Thoracic aorta (tissue), 2 donors: ENCODE measurements at regions not wholly inside any gene's neighbourhood (a gene's known extent, or its start where the extent isn't known, plus 50 kb on each side); places are given as distances from the start of the nearest gene placed in this dataset.

ENCODE experiments used
- ATAC-seq: fragments of 150-250 bp; one replicate; pipeline ENCODE4 v1.8.0; 2017; ENCODE audit warnings: low read depth; ENCODE audit not compliant: insufficient number of reproducible peaks, low FRiP score
- DNase-seq: peaks from one replicate; pipeline ENCODE4 v3.0.0-alpha.2; 2020; ENCODE audit warnings: low spot score
- H3K27ac ChIP-seq, 2 donors: fragments of 200-600 bp; sonication (generic); 1 replicate in 1 of 2; 2 replicates in 1 of 2; pipeline ENCODE4 v1.5.1; 2016; ENCODE audit warnings: mild to moderate bottlenecking in 2 of 2, moderate library complexity in 2 of 2
- H3K27me3 ChIP-seq: fragments of 200-600 bp; sonication (generic); replicated peaks from 2 replicates; pipeline ENCODE4 v1.6.0; 2016; ENCODE audit warnings: mild to moderate bottlenecking; ENCODE audit not compliant: insufficient read depth
- H3K36me3 ChIP-seq: fragments of 200-600 bp; sonication (generic); one replicate; pipeline ENCODE4 v1.5.1; 2016
- H3K4me1 ChIP-seq, 2 donors: fragments of 200-600 bp; sonication (generic); 1 replicate in 1 of 2; 2 replicates in 1 of 2; pipeline versions ENCODE4 v1.5.1 to v1.6.0; 2016; ENCODE audit warnings: low read depth in 2 of 2, mild to moderate bottlenecking in 1 of 2; ENCODE audit not compliant: control insufficient read depth in 1 of 2
- H3K4me3 ChIP-seq: fragments of 200-600 bp; sonication (generic); 2 replicates; pipeline ENCODE4 v1.5.1; 2016; ENCODE audit warnings: mild to moderate bottlenecking
- H3K9me3 ChIP-seq: fragments of 200-600 bp; sonication (generic); 2 replicates; pipeline ENCODE4 v1.5.1; 2016
- TF ChIP-seq, protein P1 (sequence below): fragments of 200-600 bp; sonication (generic); IDR thresholded peaks from one replicate; pipeline ENCODE4 v1.5.1; 2019; ENCODE audit warnings: antibody characterized with exemption

DNA sequence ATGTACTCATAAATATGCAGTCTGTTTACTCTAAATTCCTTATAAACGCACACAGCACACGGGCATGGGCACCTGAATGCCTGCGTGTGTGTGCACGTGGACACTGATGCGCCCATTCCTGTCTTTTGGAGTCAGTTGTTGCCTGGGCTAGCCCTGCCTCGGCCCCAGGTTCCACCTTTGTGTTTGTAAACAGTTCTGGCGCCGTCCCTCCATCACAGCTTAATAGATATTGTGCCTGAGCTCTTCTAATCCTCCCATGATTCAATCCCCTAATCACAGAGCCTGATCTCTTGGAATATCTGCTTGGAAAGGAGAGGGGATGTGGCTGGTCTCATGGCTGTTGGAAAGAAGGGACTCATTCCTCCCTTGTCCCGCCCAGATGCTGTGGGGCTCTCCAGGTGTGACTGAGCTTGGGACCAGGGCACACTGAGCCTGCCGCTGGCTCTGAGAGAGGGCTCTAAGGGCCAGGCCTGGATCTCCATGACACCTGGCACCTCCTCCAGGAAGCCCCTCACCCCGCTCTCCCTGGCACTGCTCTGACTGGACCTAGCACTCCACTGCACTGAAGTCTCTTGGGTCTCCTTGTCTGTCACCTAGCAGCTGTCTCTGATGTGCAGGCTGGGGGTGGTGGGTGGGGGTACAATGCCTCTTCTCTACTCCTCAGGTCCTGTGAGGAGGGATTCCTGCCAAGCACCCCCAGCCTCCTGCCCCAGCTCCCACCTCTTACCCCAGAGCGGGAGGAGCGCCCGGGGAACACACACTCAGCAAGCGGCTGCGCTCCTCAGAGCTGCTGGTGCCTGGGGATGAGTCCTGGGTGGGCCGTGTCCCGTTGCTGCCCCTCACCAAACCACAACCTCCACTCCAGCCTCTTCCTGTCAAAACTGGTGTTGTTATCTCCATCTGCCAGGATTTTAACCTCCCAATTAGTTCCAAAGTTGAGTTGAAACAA is 181.3 kb downstream of the INHBB start:
- ATAC-seq (no peak), DNase-seq (no peak)
- TF ChIP-seq, protein P1, sequence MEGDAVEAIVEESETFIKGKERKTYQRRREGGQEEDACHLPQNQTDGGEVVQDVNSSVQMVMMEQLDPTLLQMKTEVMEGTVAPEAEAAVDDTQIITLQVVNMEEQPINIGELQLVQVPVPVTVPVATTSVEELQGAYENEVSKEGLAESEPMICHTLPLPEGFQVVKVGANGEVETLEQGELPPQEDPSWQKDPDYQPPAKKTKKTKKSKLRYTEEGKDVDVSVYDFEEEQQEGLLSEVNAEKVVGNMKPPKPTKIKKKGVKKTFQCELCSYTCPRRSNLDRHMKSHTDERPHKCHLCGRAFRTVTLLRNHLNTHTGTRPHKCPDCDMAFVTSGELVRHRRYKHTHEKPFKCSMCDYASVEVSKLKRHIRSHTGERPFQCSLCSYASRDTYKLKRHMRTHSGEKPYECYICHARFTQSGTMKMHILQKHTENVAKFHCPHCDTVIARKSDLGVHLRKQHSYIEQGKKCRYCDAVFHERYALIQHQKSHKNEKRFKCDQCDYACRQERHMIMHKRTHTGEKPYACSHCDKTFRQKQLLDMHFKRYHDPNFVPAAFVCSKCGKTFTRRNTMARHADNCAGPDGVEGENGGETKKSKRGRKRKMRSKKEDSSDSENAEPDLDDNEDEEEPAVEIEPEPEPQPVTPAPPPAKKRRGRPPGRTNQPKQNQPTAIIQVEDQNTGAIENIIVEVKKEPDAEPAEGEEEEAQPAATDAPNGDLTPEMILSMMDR = no peak
- H3K4me1 ChIP-seq = no peaks in the 10 kb centered on the region
- H3K27me3 ChIP-seq = no peaks in the 10 kb centered on the region
- no peak overlapping the region for H3K4me3 ChIP-seq
- no peaks in the 10 kb centered on the region for H3K36me3 ChIP-seq
- H3K9me3 ChIP-seq = no peaks in the 10 kb centered on the region
- H3K27ac ChIP-seq = no peak overlapping the region

DNA sequence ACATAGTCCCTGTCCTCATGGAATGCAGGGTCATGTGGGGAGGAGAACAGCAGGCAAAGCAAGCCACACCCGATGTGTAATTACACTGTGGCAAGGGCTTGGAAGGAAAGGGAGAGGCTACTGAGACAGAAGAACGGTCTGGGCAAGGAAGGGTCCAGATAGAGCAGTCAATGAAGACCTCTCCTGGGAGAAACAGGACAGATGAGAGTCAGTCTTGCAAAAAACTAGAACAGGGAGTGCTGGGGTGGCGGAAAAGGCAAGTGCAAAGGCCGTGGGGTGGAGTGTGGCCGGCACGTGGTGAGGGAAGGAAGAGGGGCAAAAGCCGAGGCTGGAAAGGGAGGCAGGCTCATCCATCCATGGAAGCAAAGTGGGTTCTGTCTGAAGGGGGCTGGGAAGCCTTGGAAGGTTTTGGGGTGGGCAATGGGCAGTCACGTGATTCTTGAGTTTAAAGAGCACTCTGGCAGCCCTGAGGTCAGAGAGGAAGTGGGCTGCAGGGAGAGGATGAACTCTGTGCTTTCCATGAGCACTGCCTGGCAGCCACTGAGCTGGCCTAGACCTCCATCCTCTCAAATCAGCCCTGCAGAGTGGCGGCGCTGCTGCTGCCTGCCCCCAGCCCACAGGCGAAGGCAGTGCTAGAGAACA is 182.2 kb downstream of the INHBB start:
- TF ChIP-seq, protein P1 = no peak
- Histone ChIP-seq H3K27ac (no peak overlapping the region), H3K36me3 (no peaks in the 10 kb centered on the region), H3K27me3 (no peaks in the 10 kb centered on the region), H3K9me3 (no peaks in the 10 kb centered on the region), H3K4me1 (no peaks in the 10 kb centered on the region), H3K4me3 (no peak overlapping the region)
- ATAC-seq (no peak), DNase-seq (no peak)

DNA sequence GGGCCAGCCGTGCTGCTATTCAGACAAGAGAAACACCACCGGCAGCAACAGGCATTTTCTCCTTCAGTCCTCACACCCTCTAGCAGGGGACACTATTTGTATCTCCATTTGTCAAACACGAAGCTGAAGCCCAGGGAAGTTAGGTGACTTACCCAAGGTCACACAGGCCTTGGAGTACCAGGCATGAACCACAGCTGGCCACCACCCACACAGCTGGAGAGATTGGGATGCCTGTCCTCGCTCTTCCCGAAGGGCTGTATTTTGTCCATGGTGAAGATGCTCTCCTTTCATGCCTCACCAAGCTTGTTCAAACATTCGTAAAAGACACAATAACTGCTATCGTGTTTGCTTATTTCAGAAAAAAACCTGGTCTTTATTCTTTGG is 182.7 kb downstream of the INHBB start:
- no peaks in the 10 kb centered on the region for H3K9me3 ChIP-seq
- no peaks in the 10 kb centered on the region for H3K27me3 ChIP-seq
- H3K36me3 ChIP-seq = no peaks in the 10 kb centered on the region
- H3K27ac ChIP-seq = no peak overlapping the region
- TF ChIP-seq, protein P1 = no peak
- no peak for DNase-seq
- no peaks in the 10 kb centered on the region for H3K4me1 ChIP-seq
- no peak overlapping the region for H3K4me3 ChIP-seq
- no peak for ATAC-seq

GRCh38 chr2:120530781-120531180 is 184.8 kb downstream of the INHBB start:
- H3K4me1 ChIP-seq = no peaks in the 10 kb centered on the region
- H3K27me3 ChIP-seq = no peaks in the 10 kb centered on the region
- no peaks in the 10 kb centered on the region for H3K9me3 ChIP-seq
- TF ChIP-seq, protein P1 = no peak
- H3K36me3 ChIP-seq = no peaks in the 10 kb centered on the region
- H3K27ac ChIP-seq = no peak overlapping the region
- DNase-seq = no peak
- H3K4me3 ChIP-seq = no peak overlapping the region
- no peak for ATAC-seq

DNA sequence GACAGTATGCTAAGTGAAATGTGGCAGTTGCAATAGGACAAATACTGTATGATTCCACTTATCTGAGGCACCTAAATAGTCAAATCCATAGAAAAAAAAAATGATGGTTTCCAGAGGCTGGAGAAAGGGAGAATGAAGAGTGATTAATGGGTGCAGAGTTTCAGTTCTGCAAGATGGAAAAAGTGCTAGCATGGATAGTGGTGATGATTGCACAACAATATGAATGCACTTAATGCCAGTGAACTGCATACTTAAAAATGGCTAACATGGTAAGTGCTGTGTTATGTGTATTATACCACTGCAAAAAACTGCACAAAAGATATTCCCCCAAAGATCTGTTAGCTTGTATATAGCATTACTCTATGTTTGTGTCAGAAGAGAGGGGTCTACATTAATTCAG is 185.4 kb downstream of the INHBB start:
- no peaks in the 10 kb centered on the region for H3K36me3 ChIP-seq
- no peaks in the 10 kb centered on the region for H3K9me3 ChIP-seq
- H3K4me1 ChIP-seq = no peaks in the 10 kb centered on the region
- TF ChIP-seq, protein P1 = no peak
- H3K4me3 ChIP-seq = no peak overlapping the region
- no peaks in the 10 kb centered on the region for H3K27me3 ChIP-seq
- no peak for ATAC-seq
- H3K27ac ChIP-seq = no peak overlapping the region
- no peak for DNase-seq
